Gastrocnemius medialis (tissue), 4 donors: ENCODE measurements at regions not wholly inside any gene's neighbourhood (a gene's known extent, or its start where the extent isn't known, plus 50 kb on each side); places are given as distances from the start of the nearest gene placed in this dataset.

Experiments
- CTCF ChIP-seq, 5 experiments: fragments of 450-650 bp in 3 of 5; fragments of 200-600 bp in 2 of 5; sonication (generic) in 2 of 5; IDR thresholded peaks in 4 of 5; conservative IDR thresholded peaks in 1 of 5; 1 replicate in 4 of 5; 2 replicates in 1 of 5; pipeline ENCODE4 v1.5.1; 2016 to 2019; ENCODE audit warnings: antibody characterized with exemption in 5 of 5, mild to moderate bottlenecking in 3 of 5, moderate library complexity in 3 of 5
- POLR2A ChIP-seq, 2 donors: fragments of 450-650 bp; IDR thresholded peaks; one replicate each; pipeline ENCODE4 v1.6.1; 2017; ENCODE audit warnings: antibody characterized with exemption in 2 of 2, mild to moderate bottlenecking in 2 of 2, moderate library complexity in 2 of 2

GRCh38 chr7:34373940-34374339 is 284.1 kb upstream of the NPSR1 start:
- TF ChIP-seq CTCF (IDR thresholded peaks at IDR 0.05 in 4 of 5, conservative IDR thresholded peaks at IDR 0.05 in 1 of 5) (no peak), POLR2A (IDR thresholded peaks at IDR 0.05) (no peak)
